Activated CD4-positive, alpha-beta T cell treated with anti-CD3 and anti-CD28 coated beads for 36 hours (primary cell): ENCODE measurements at regions not wholly inside any gene's neighbourhood (a gene's known extent, or its start where the extent isn't known, plus 50 kb on each side); places are given as distances from the start of the nearest gene placed in this dataset.

Source experiments
- ATAC-seq: fragments of 200-7000 bp; cut with Tn5 transposase; one replicate; pipeline ENCODE4 v1.10.0; 2021; ENCODE audit warnings: mild to moderate bottlenecking, moderate library complexity
- CTCF ChIA-PET: fragments of 350-600 bp; sonication (Branson Sonifier 250); formaldehyde crosslinking; loops from one replicate; lab custom pipeline; 2021; ENCODE audit warnings: antibody characterized with exemption; lab: Charles Lee
- POLR2A ChIA-PET: fragments of 350-600 bp; sonication (Branson Sonifier 250); formaldehyde crosslinking; loops from one replicate; lab custom pipeline; 2021; ENCODE audit warnings: antibody characterized with exemption, inconsistent platforms; lab: Charles Lee
- DNase-seq: peaks from one replicate; pipeline ENCODE4 v3.0.0-alpha.2; 2020
- H3K27ac Mint-ChIP-seq: one replicate; pipeline ENCODE4 v1.8.0; 2021; ENCODE audit warnings: mixed read lengths
- H3K27me3 Mint-ChIP-seq: one replicate; pipeline ENCODE4 v1.8.0; 2021; ENCODE audit warnings: mixed read lengths
- H3K36me3 Mint-ChIP-seq: one replicate; pipeline ENCODE4 v1.8.0; 2021; ENCODE audit warnings: low read depth, mixed read lengths
- H3K4me1 Mint-ChIP-seq: one replicate; pipeline ENCODE4 v1.8.0; 2021; ENCODE audit warnings: mixed read lengths
- H3K4me3 Mint-ChIP-seq: one replicate; pipeline ENCODE4 v1.8.0; 2021; ENCODE audit warnings: mild to moderate bottlenecking, moderate library complexity, mixed read lengths
- H3K9me3 Mint-ChIP-seq: one replicate; pipeline ENCODE4 v1.8.0; 2021; ENCODE audit warnings: low read depth, mixed read lengths
- intact Hi-C, 2 experiments: fragments of 100-400 bp; cut with DNase I in 1 of 2; cut with micrococcal nuclease in 1 of 2; formaldehyde crosslinking; loops; one replicate each; pipeline versions ENCODE4 v1.14.2 to v1.15.1; 2022 to 2024; cut with DNase I, micrococcal nuclease

DNA sequence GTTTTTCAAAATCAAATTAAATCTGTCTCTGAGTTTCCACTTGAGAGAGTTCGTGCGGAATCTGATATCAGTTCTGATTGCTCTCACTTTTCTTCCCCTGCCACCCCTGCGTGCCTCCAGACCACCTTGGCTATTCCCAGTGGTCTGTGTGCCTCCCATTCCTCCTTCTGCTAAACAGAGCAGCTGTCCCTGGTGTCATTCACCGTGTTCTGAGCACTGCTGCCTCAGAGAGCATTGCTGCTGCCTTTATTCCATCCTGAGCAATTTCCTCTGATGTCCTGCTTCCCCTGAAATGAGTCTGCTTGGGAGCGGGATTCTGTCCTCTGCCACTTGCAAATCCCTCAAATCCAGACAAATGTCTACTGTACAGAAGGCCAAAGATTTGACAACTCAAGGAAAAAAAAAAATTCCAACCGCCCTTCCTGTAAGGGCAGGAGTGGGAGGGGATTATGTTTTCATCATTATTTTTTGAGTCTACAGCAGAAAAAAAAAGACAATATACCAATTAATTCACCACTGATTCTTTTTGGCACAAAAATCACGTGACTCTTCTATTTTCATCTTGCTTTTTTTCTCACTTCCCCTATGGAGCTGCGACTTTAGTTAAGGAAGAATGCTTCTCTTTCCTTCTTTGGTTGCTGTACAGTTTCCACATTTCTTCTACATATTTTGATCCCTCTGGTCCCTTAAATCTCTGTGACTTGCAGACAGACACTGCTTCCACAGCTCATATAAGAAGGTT is 833.0 kb downstream of the EPHA7 start:
- Mint-ChIP-seq H3K36me3 (no peaks in the 10 kb centered on the region), H3K27me3 (no peaks in the 10 kb centered on the region), H3K4me3 (no peak overlapping the region), H3K27ac (no peak overlapping the region), H3K4me1 (no peaks in the 10 kb centered on the region), H3K9me3 (peaks cover 3% of the 10 kb centered on the region)
- DNase-seq = no peak
- no peak for ATAC-seq
- ChIA-PET POLR2A (no interaction called here), CTCF (no interaction called here)
- intact Hi-C loops = no loop called here

DNA sequence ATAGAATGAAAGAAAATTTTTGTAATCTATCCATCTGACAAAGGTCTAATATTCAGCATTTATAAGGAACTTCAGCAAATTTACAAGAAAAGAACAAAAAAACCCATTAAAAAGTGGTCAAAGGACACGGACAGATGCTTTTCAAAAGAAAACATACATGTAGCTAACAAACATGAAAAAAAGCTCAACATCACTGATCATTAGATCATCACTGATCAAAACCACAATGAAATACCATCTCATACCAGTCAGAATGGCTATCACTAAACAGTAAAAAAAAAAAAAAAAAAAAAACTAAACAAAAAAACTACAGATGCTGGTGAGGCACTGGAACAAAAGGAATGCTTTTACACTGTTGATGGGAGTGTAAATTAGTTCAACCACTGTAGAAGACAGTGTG is 837.1 kb downstream of the EPHA7 start:
- Mint-ChIP-seq H3K36me3 (no peaks in the 10 kb centered on the region), H3K27me3 (no peaks in the 10 kb centered on the region), H3K27ac (no peak overlapping the region), H3K4me3 (no peak overlapping the region), H3K9me3 (peaks cover 18% of the 10 kb centered on the region), H3K4me1 (no peaks in the 10 kb centered on the region)
- DNase-seq = no peak
- CTCF ChIA-PET = no interaction called here
- no peak for ATAC-seq
- intact Hi-C loops = no loop called here
- POLR2A ChIA-PET = no interaction called here

DNA sequence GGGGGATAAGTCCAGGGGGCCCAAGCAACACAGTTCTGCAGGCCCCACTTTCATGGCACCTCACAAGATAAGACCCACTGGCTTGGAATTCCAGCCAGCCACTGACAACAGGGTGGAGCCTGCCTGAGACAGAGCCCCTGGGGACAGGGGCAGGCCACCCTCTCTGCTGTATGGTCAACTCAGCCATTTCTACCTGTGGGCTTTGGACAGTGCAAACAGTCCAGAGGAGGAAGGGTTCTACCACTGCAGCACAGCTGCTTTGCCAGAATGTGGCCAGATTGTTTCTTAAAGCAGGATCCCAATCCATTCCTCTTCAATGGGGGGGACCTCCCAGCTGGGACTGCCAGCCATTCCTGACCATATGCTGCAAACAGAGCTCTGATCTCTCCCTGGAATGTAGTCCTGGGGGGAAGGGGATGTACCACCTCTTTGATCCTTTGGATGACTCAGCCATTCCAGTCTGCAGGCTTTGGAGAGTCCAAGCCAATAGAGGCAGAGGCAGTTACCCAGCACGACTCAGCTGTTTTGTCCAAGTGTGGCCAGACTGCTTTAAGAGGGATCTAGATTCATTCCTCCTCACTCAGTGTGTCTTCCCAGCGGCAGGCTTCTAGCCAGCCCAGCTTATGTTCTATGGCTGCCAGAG is 842.2 kb downstream of the EPHA7 start:
- POLR2A ChIA-PET = no interaction called here
- Mint-ChIP-seq H3K27ac (no peak overlapping the region), H3K4me1 (no peaks in the 10 kb centered on the region), H3K9me3 (peaks cover 16% of the 10 kb centered on the region), H3K27me3 (no peaks in the 10 kb centered on the region), H3K4me3 (no peak overlapping the region), H3K36me3 (no peaks in the 10 kb centered on the region)
- intact Hi-C loops = no loop called here
- CTCF ChIA-PET = no interaction called here
- ATAC-seq (no peak), DNase-seq (no peak)

DNA sequence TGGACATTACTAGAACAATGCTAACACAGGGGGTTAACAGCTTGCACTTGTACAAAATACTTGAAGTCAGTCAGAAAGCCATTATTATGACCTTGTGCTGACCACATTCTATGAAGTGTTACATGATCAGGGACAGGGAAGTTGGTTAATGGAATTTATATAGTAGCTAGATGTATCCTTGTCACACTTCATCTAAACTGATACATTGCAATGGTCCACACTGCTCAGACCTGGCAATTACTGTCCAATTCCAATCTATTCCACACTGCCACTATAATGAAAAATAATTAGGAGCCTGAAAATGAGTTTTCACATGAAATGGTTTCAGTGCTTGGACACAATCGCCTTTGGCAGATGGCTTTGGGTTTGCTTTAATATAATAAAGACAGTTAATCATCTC is 850.8 kb downstream of the EPHA7 start:
- ATAC-seq (no peak), DNase-seq (no peak)
- Mint-ChIP-seq H3K27me3 (no peaks in the 10 kb centered on the region), H3K27ac (no peak overlapping the region), H3K4me1 (no peaks in the 10 kb centered on the region), H3K4me3 (no peak overlapping the region), H3K9me3 (no peaks in the 10 kb centered on the region), H3K36me3 (no peaks in the 10 kb centered on the region)
- POLR2A ChIA-PET = no interaction called here
- CTCF ChIA-PET = no interaction called here
- intact Hi-C loops = no loop called here

DNA sequence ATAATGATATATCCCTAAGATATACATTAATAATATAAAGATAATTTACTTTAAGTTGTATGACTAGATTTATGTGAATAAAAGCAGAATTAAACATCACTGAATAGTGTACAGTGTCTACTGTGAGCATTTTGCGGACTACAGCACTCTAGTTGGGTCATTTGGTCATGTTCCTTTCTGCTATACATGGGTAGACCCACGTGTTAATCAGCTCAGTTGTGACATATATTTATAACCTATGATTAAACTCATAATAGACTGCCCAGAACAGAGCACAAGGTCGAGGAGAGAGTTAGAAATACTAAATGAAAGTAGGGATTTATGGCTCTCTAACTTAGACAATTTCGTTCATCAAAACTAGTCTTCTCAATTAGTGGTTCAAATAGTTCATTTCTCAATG is 852.7 kb downstream of the EPHA7 start:
- DNase-seq = no peak
- no peak for ATAC-seq

DNA sequence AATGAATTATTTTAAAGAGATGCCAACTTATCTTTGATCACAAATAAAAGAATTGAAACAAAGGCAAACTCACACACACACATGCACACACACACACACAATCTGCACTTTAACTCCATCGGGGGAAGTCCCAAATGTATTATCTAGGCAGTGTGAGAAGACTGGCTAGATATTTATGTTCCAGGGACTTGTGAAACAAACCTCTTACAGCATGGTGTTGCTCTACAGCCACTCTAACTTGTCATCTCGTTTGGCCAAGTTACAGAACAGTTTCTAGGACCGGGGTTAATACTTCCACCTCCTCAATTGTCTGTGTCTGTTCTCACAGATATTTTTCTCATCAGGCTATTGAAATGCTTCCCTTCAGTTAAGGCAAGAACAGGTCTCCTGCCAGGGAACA is 855.0 kb downstream of the EPHA7 start:
- ATAC-seq (no peak), DNase-seq (no peak)
- Mint-ChIP-seq H3K27ac (no peak overlapping the region), H3K4me3 (no peak overlapping the region), H3K9me3 (no peaks in the 10 kb centered on the region), H3K4me1 (no peaks in the 10 kb centered on the region), H3K36me3 (no peaks in the 10 kb centered on the region), H3K27me3 (no peaks in the 10 kb centered on the region)
- ChIA-PET POLR2A (no interaction called here), CTCF (no interaction called here)
- intact Hi-C loops = no loop called here

More for the DNA sequence above, 852.7 kb downstream of the EPHA7 start:
- POLR2A ChIA-PET = no interaction called here
- Mint-ChIP-seq H3K27ac (no peak overlapping the region), H3K4me3 (no peak overlapping the region), H3K9me3 (no peaks in the 10 kb centered on the region), H3K36me3 (no peaks in the 10 kb centered on the region), H3K27me3 (no peaks in the 10 kb centered on the region), H3K4me1 (no peaks in the 10 kb centered on the region)
- CTCF ChIA-PET = interaction anchor here (1.2 kb wide), 1 partner anchor 9 kb away, joined by 4 read pairs; no protein-coding TSS in a partner anchor
- intact Hi-C loops = no loop called here

DNA sequence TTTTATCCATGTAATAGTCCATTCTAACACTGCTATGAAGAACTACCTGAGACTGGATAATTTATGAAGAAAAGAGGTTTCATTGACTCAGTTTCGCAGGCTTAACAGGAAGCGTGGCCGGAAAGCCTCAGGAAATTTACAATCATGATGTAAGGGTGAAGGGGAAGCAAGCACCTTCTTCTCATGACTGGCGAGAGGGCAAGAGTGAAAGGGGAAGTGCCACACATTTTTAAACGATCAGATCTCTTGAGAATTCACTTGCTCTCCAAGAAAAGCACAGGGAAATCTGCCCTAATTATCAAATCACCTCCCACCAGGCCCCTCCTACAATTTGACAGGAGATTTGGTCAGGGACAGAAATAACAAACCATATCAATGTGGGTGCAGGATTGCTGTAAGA is 859.7 kb downstream of the EPHA7 start:
- Mint-ChIP-seq H3K36me3 (no peaks in the 10 kb centered on the region), H3K9me3 (peaks cover 2% of the 10 kb centered on the region), H3K27me3 (no peaks in the 10 kb centered on the region), H3K4me1 (no peaks in the 10 kb centered on the region), H3K4me3 (no peak overlapping the region), H3K27ac (no peak overlapping the region)
- DNase-seq = no peak
- ChIA-PET CTCF (no interaction called here), POLR2A (no interaction called here)
- intact Hi-C loops = no loop called here
- no peak for ATAC-seq

DNA sequence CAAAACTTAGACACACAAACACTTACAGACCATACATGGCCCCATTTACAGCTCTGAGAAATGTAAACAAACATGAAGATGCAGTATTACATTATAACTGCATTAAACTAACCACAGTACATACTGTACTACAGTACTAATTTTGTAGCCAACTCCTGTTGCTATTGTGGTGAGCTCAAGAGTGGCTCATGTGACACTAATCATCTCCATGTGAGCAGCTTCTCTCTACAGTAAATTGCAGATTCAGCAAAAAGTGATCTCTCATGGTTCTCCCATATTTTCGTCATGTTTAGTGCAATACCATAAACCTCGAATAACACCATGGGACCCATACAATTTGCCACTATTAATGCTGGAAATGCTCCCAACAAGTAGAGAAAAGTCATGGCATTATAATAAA is 860.4 kb downstream of the EPHA7 start:
- DNase-seq (no peak), ATAC-seq (no peak)
- Mint-ChIP-seq H3K27ac (no peak overlapping the region), H3K4me1 (no peaks in the 10 kb centered on the region), H3K27me3 (no peaks in the 10 kb centered on the region), H3K9me3 (peaks cover 2% of the 10 kb centered on the region), H3K36me3 (no peaks in the 10 kb centered on the region), H3K4me3 (no peak overlapping the region)
- POLR2A ChIA-PET = no interaction called here
- CTCF ChIA-PET = no interaction called here
- intact Hi-C loops = no loop called here

DNA sequence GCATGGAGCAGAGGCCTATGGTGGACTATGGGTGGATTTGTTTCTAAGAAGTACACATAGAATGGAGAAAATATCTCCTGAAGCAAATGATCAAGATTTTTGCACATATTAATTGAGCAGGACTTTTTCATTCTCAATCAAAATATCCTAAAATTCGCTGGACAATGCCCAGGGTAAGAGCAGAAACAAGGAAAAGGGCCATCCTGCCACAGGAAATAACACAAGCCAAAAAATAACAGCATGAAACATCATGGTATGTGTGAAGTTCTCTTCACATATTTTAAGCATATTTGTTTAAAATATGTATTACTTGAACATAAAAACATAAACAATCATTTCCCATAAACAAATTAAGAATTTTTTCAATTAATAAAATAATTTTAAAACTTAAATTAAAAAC is 868.9 kb downstream of the EPHA7 start:
- H3K4me3 Mint-ChIP-seq = no peak overlapping the region
- no peaks in the 10 kb centered on the region for H3K4me1 Mint-ChIP-seq
- no peaks in the 10 kb centered on the region for H3K27me3 Mint-ChIP-seq
- intact Hi-C loops = no loop called here
- ChIA-PET POLR2A (no interaction called here), CTCF (no interaction called here)
- peaks cover 1% of the 10 kb centered on the region for H3K9me3 Mint-ChIP-seq
- ATAC-seq (no peak), DNase-seq (no peak)
- no peaks in the 10 kb centered on the region for H3K36me3 Mint-ChIP-seq
- no peak overlapping the region for H3K27ac Mint-ChIP-seq

DNA sequence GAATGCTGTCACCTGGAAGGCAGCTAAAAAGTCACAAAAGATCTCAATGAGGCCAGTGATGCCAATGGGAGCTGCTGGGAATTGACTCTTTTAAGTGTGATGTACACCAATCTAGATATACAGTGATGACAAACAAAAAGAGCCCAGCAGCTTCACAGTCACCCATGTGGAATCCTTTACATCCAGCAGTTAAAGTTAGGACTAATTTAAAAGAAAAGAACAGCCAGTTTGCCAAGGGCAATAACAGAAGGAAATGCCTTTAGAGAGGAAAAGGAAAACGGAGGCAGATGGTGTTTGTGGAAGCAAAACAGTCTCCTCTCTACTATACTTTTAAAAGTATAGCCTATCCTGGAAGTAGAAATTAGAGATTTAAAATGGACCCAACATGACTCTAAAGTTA is 873.5 kb downstream of the EPHA7 start:
- POLR2A ChIA-PET = no interaction called here
- intact Hi-C loops = no loop called here
- CTCF ChIA-PET = no interaction called here
- H3K4me1 Mint-ChIP-seq = no peaks in the 10 kb centered on the region
- no peak overlapping the region for H3K4me3 Mint-ChIP-seq
- H3K27ac Mint-ChIP-seq = no peak overlapping the region
- DNase-seq (no peak), ATAC-seq (no peak)
- H3K36me3 Mint-ChIP-seq = no peaks in the 10 kb centered on the region
- no peaks in the 10 kb centered on the region for H3K27me3 Mint-ChIP-seq
- H3K9me3 Mint-ChIP-seq = peaks cover 1% of the 10 kb centered on the region

DNA sequence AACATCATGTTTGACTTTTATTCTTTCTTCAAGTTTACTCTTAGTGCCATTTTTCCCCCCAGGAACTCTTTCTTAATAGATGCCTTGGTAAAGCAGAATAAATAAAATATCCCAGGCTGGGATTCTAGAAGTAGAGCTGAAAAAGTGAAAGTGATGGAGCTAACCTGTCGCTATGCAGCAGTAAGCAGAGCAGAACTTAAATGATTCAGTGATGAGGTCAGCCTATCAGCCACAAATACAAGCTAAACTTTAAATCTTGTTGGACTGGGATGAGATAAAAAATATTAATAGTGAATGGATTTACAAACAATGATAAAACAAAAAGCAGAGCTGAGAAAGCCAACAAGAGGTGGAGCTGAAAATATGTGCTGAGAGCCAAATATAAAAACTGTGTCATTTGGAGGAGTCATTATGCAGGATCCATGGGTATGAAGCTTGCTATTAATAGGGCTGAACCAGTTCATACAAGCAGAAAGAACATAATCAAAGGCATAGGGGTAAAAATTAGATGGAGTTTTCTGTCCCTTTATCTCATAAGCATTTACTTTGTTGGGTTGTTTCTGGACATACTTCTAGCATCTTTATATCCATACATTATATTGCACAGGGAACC is 877.8 kb downstream of the EPHA7 start:
- no peak overlapping the region for H3K4me3 Mint-ChIP-seq
- H3K27ac Mint-ChIP-seq = no peak overlapping the region
- H3K27me3 Mint-ChIP-seq = no peaks in the 10 kb centered on the region
- POLR2A ChIA-PET = no interaction called here
- ATAC-seq = no peak
- intact Hi-C loops = no loop called here
- no peaks in the 10 kb centered on the region for H3K4me1 Mint-ChIP-seq
- peaks cover 2% of the 10 kb centered on the region for H3K9me3 Mint-ChIP-seq
- DNase-seq = no peak
- no peaks in the 10 kb centered on the region for H3K36me3 Mint-ChIP-seq
- CTCF ChIA-PET = no interaction called here

DNA sequence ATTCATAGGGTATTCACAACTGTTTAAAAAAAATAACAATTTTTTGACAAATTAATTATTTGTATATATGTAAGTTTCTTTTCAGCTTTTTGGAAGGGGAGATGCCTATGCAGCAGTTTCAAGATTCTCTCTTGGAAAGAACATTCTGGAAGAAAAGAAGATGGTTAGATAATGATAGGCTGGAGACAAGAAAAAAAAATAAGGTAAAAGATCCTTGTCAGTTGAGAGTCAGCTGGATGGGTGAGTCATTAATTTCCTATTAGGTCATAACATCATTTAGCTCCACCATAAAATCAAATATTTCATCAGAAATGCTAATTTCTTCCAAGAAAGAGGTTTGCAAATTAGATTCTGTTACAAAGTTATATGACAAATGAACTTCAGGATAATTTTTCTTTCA is 880.4 kb downstream of the EPHA7 start:
- no peaks in the 10 kb centered on the region for H3K27me3 Mint-ChIP-seq
- H3K4me1 Mint-ChIP-seq = no peaks in the 10 kb centered on the region
- H3K27ac Mint-ChIP-seq = no peak overlapping the region
- H3K36me3 Mint-ChIP-seq = no peaks in the 10 kb centered on the region
- intact Hi-C loops = no loop called here
- ChIA-PET POLR2A (no interaction called here), CTCF (no interaction called here)
- no peak overlapping the region for H3K4me3 Mint-ChIP-seq
- ATAC-seq (no peak), DNase-seq (no peak)
- peaks cover 2% of the 10 kb centered on the region for H3K9me3 Mint-ChIP-seq
